H1 (cell line): ENCODE measurements at regions not wholly inside any gene's neighbourhood (a gene's known extent, or its start where the extent isn't known, plus 50 kb on each side); places are given as distances from the start of the nearest gene placed in this dataset.

ENCODE experiments used
- CTCF ChIA-PET: fragments of 300-600 bp; sonication (Branson Sonifier 250); formaldehyde crosslinking; loops from one replicate; lab custom pipeline; 2021; ENCODE audit not compliant: partially characterized antibody; lab: Charles Lee
- POLR2A ChIA-PET: fragments of 300-600 bp; sonication (Branson Sonifier 250); formaldehyde crosslinking; loops from one replicate; lab custom pipeline; 2021; ENCODE audit warnings: inconsistent platforms; ENCODE audit not compliant: partially characterized antibody; lab: Charles Lee
- DNase-seq, 2 experiments: peaks; one replicate each; pipeline versions ENCODE4 v3.0.0 to v3.0.0-alpha.2; 2010 to 2022; ENCODE audit warnings: low spot score in 2 of 2, low read depth in 1 of 2, mixed read lengths in 1 of 2
- FAIRE-seq: peaks from 2 replicates; lab custom pipeline; 2011; peaks lifted over from hg19 to GRCh38; lab: Jason Lieb, UNC
- H2AFZ ChIP-seq: 2 replicates; pipeline ENCODE4 v1.8.1; 2012; ENCODE audit warnings: low read length, inconsistent platforms
- H2AK5ac ChIP-seq: 2 replicates; pipeline ENCODE4 v1.6.1; 2013; ENCODE audit warnings: low read depth, low read length
- H2BK120ac ChIP-seq: replicated peaks from 2 replicates; pipeline ENCODE3; 2013; ENCODE audit warnings: low read depth, low read length, inconsistent platforms
- H2BK12ac ChIP-seq: 2 replicates; pipeline ENCODE4 v1.6.1; 2013; ENCODE audit warnings: low read depth, low read length
- H2BK15ac ChIP-seq: 2 replicates; pipeline ENCODE4 v1.6.1; 2013; ENCODE audit warnings: low read length
- H2BK20ac ChIP-seq: 2 replicates; pipeline ENCODE4 v1.6.1; 2013; ENCODE audit warnings: low read length
- H2BK5ac ChIP-seq: 2 replicates; pipeline ENCODE4 v1.6.1; 2013; ENCODE audit warnings: low read depth, low read length
- H3K14ac ChIP-seq: 2 replicates; pipeline ENCODE4 v1.6.1; 2013; ENCODE audit warnings: inconsistent platforms; ENCODE audit not compliant: insufficient read length
- H3K18ac ChIP-seq: 2 replicates; pipeline ENCODE4 v1.6.1; 2013; ENCODE audit warnings: low read length; ENCODE audit errors: extremely low read depth
- H3K23ac ChIP-seq: 2 replicates; pipeline ENCODE4 v1.6.1; 2013; ENCODE audit warnings: inconsistent platforms; ENCODE audit not compliant: insufficient read length
- H3K23me2 ChIP-seq: 2 replicates; pipeline ENCODE4 v1.6.1; 2013; ENCODE audit warnings: low read depth, low read length
- H3K27ac ChIP-seq: 2 replicates; pipeline ENCODE4 v1.6.1; 2011; ENCODE audit warnings: low read depth, low read length, inconsistent platforms
- H3K27me3 ChIP-seq, 4 experiments: replicated peaks in 1 of 4; 1 replicate in 1 of 4; 2 replicates in 3 of 4; pipeline versions ENCODE4 v1.6.1 to v1.8.1; 2011 to 2013; ENCODE audit warnings: low read length in 3 of 4, mild to moderate bottlenecking in 3 of 4, inconsistent platforms in 2 of 4, mixed read lengths in 2 of 4, moderate library complexity in 1 of 4; ENCODE audit not compliant: control insufficient read depth in 3 of 4, insufficient read depth in 3 of 4; ENCODE audit errors: extremely low read depth in 1 of 4
- H3K36me3 ChIP-seq, 4 experiments: 2 replicates each; pipeline versions ENCODE4 v1.6.1 to v1.8.1; 2011 to 2013; ENCODE audit warnings: mild to moderate bottlenecking in 4 of 4, low read length in 3 of 4, moderate library complexity in 2 of 4, control low read depth in 1 of 4, inconsistent platforms in 1 of 4; ENCODE audit not compliant: insufficient read depth in 4 of 4, control insufficient read depth in 2 of 4
- H3K4ac ChIP-seq: replicated peaks from 2 replicates; pipeline ENCODE3; 2013; ENCODE audit warnings: low read length, low read depth, mixed read lengths, inconsistent platforms; ENCODE audit not compliant: insufficient read length
- H3K4me1 ChIP-seq, 4 experiments: replicated peaks in 1 of 4; 1 replicate in 1 of 4; 2 replicates in 3 of 4; pipeline versions ENCODE4 v1.6.1 to v1.8.1; 2011 to 2013; ENCODE audit warnings: low read length in 3 of 4, inconsistent platforms in 2 of 4, mixed read lengths in 1 of 4; ENCODE audit not compliant: insufficient read depth in 4 of 4, control insufficient read depth in 3 of 4
- H3K4me2 ChIP-seq, 2 experiments: 2 replicates each; pipeline versions ENCODE4 v1.6.1 to v1.8.1; 2011 to 2013; ENCODE audit warnings: low read depth in 2 of 2, low read length in 2 of 2, control low read depth in 1 of 2, inconsistent platforms in 1 of 2, mild to moderate bottlenecking in 1 of 2; ENCODE audit not compliant: insufficient read depth in 1 of 2
- H3K4me3 ChIP-seq, 4 experiments: fragments of 200-600, 300-600 bp in 1 of 4; sonication (generic), shearing (Covaris generic), sonication (Bioruptor Twin) in 1 of 4; 2 replicates each; pipeline versions ENCODE4 v1.5.1 to v1.8.1; 2011 to 2016; ENCODE audit warnings: low read length in 4 of 4, low read depth in 3 of 4, control low read depth in 2 of 4, inconsistent platforms in 2 of 4, mild to moderate bottlenecking in 2 of 4, mixed read lengths in 1 of 4, moderate library complexity in 1 of 4; ENCODE audit not compliant: insufficient read depth in 2 of 4; ENCODE audit errors: extremely low read depth in 1 of 4
- H3K56ac ChIP-seq: replicated peaks from 2 replicates; pipeline ENCODE3; 2013; ENCODE audit warnings: low read depth, mild to moderate bottlenecking, mixed read lengths, low read length, inconsistent platforms; ENCODE audit not compliant: insufficient read length
- H3K79me1 ChIP-seq: 2 replicates; pipeline ENCODE4 v1.6.1; 2013; ENCODE audit warnings: low read depth, low read length, control low read depth
- H3K79me2 ChIP-seq, 2 experiments: 2 replicates each; pipeline versions ENCODE4 v1.6.1 to v1.8.1; 2012 to 2013; ENCODE audit warnings: low read length in 2 of 2, mild to moderate bottlenecking in 2 of 2, inconsistent platforms in 1 of 2; ENCODE audit not compliant: insufficient read depth in 2 of 2, control insufficient read depth in 1 of 2
- H3K9ac ChIP-seq, 4 experiments: replicated peaks in 1 of 4; 1 replicate in 1 of 4; 2 replicates in 3 of 4; pipeline versions ENCODE4 v1.6.1 to v1.8.1; 2011 to 2013; ENCODE audit warnings: low read depth in 3 of 4, low read length in 3 of 4, control low read depth in 2 of 4, mild to moderate bottlenecking in 2 of 4, moderate library complexity in 2 of 4, inconsistent platforms in 1 of 4; ENCODE audit errors: extremely low read depth in 1 of 4
- H3K9me3 ChIP-seq, 2 experiments: 2 replicates each; pipeline versions ENCODE4 v1.6.1 to v1.8.1; 2012 to 2013; ENCODE audit warnings: mild to moderate bottlenecking in 2 of 2, moderate library complexity in 2 of 2, control low read depth in 1 of 2, inconsistent platforms in 1 of 2, low read depth in 1 of 2, low read length in 1 of 2, mixed read lengths in 1 of 2; ENCODE audit not compliant: insufficient read depth in 2 of 2
- H4K20me1 ChIP-seq, 2 experiments: replicated peaks in 1 of 2; 2 replicates each; pipeline versions ENCODE3 to v1.8.1; 2011 to 2013; ENCODE audit warnings: inconsistent platforms in 2 of 2, low read length in 2 of 2, mild to moderate bottlenecking in 1 of 2; ENCODE audit not compliant: insufficient read depth in 2 of 2, control insufficient read depth in 1 of 2
- H4K5ac ChIP-seq: 2 replicates; pipeline ENCODE4 v1.6.1; 2013; ENCODE audit warnings: low read length, low read depth, mixed read lengths, inconsistent platforms; ENCODE audit not compliant: insufficient read length
- H4K8ac ChIP-seq: 2 replicates; pipeline ENCODE4 v1.8.0; 2013; ENCODE audit warnings: mild to moderate bottlenecking, moderate library complexity, low read length, inconsistent platforms; ENCODE audit not compliant: insufficient read depth; ENCODE audit errors: extremely low read depth
- H4K91ac ChIP-seq: replicated peaks from 2 replicates; pipeline ENCODE3; 2013; ENCODE audit warnings: low read length, mixed read lengths, inconsistent platforms; ENCODE audit not compliant: insufficient read length
- ATF3 ChIP-seq: IDR thresholded peaks from 2 replicates; pipeline ENCODE4 v1.6.1; 2011; ENCODE audit warnings: low read depth, mild to moderate bottlenecking, low read length; ENCODE audit not compliant: insufficient read depth
- BRCA1 ChIP-seq: IDR thresholded peaks from 2 replicates; pipeline ENCODE4 v1.6.1; 2012; ENCODE audit warnings: low read depth, low read length, improper control_type of control experiment
- CEBPB ChIP-seq: IDR thresholded peaks from 2 replicates; pipeline ENCODE4 v1.6.1; 2012; ENCODE audit warnings: low read depth, low read length
- CTBP2 ChIP-seq: IDR thresholded peaks from 2 replicates; pipeline ENCODE4 v1.7.0; 2011; ENCODE audit warnings: borderline replicate concordance, mild to moderate bottlenecking, moderate library complexity, mixed read lengths, low read length; ENCODE audit not compliant: insufficient read depth, insufficient read length
- EZH2 ChIP-seq: fragments of 200-600 bp; sonication (generic); IDR thresholded peaks from 2 replicates; pipeline ENCODE4 v1.7.1; 2012; ENCODE audit warnings: low read depth, mild to moderate bottlenecking, moderate library complexity, low read length, inconsistent platforms; ENCODE audit not compliant: severe bottlenecking
- MAFK ChIP-seq: IDR thresholded peaks from 2 replicates; pipeline ENCODE4 v1.6.1; 2012; ENCODE audit warnings: low read depth, mild to moderate bottlenecking, improper control_type of control experiment, low read length
- RFX5 ChIP-seq: IDR thresholded peaks from 2 replicates; pipeline ENCODE4 v1.6.1; 2011; ENCODE audit warnings: low read depth, low read length, improper control_type of control experiment, borderline replicate concordance
- WGBS, 2 experiments: shearing (Covaris generic) in 1 of 2; methylation state at CpG; one replicate each; pipeline versions ENCODE4 v1.1.6 to v1.1.7; 2013 to 2015; ENCODE audit warnings: low lambda C conversion rate in 2 of 2, mixed read lengths in 2 of 2, inconsistent platforms in 1 of 2, low coverage in 1 of 2, missing lambda C conversion rate in 1 of 2; ENCODE audit not compliant: insufficient replicate concordance in 2 of 2, insufficient coverage in 1 of 2, insufficient read length in 1 of 2; ENCODE audit errors: extremely low coverage in 1 of 2, missing lambda C conversion rate in 1 of 2; 5-methylcytosine and 5-hydroxymethylcytosine counted together

GRCh38 chr11:11750017-11750878, 91.5 kb upstream of the USP47 start:
- DNase-seq: no peak
- peaks cover 0 to 7% (median 1%) of the 10 kb centered on the region in 4 experiments; a peak in 2 of 7 replicates for H3K4me1 ChIP-seq
- H3K14ac ChIP-seq: no peak overlapping the region
- FAIRE-seq: no peak
- no peak overlapping the region for H3K18ac ChIP-seq
- H2BK5ac ChIP-seq: no peak overlapping the region
- no peak overlapping the region for H2BK20ac ChIP-seq
- H3K36me3 ChIP-seq: no peaks in the 10 kb centered on the region
- no peaks in the 10 kb centered on the region for H3K23me2 ChIP-seq
- H3K79me1 ChIP-seq: no peaks in the 10 kb centered on the region
- H3K27ac ChIP-seq: no peak overlapping the region
- H2AFZ ChIP-seq: no peak overlapping the region
- H3K4me3 ChIP-seq: no peak overlapping the region
- H2BK12ac ChIP-seq: no peak overlapping the region
- H3K9me3 ChIP-seq: peaks cover 4 to 6% of the 10 kb centered on the region in 2 experiments; a peak in 2 of 4 replicates
- TF ChIP-seq MAFK: no peak
- no peak for TF ChIP-seq EZH2
- TF ChIP-seq RFX5: no peak
- TF ChIP-seq ATF3: no peak
- TF ChIP-seq CTBP2: no peak
- TF ChIP-seq CEBPB: peak; percentile 64; the same call in 1 of the 2 replicates
- TF ChIP-seq BRCA1: no peak
- TF ChIP-seq, all 59 proteins: peak for 1
- no peak overlapping the region for H4K8ac ChIP-seq
- H4K5ac ChIP-seq: no peak overlapping the region
- WGBS, 2 experiments: 85% methylated on average over 2 of the region's 2 CpGs; no CpG with 5 or more reads in 1 of the 2 experiments
- no peak overlapping the region for H3K56ac ChIP-seq
- H2BK15ac ChIP-seq: no peak overlapping the region
- H3K27me3 ChIP-seq: no peaks in the 10 kb centered on the region
- no peak overlapping the region for H3K9ac ChIP-seq
- H3K23ac ChIP-seq: no peak overlapping the region
- H4K91ac ChIP-seq: no peak overlapping the region
- H3K79me2 ChIP-seq: no peaks in the 10 kb centered on the region
- CTCF ChIA-PET: interaction anchor here (1.7 kb wide), 1 partner anchor 38 kb away, joined by 5 read pairs; no protein-coding TSS in a partner anchor
- no peak overlapping the region for H2BK120ac ChIP-seq
- POLR2A ChIA-PET: no interaction called here
- no peak overlapping the region for H3K4ac ChIP-seq
- H2AK5ac ChIP-seq: no peak overlapping the region
- no peaks in the 10 kb centered on the region for H4K20me1 ChIP-seq
- no peak overlapping the region for H3K4me2 ChIP-seq
